H1 (cell line): ENCODE measurements at regions not wholly inside any gene's neighbourhood (a gene's known extent, or its start where the extent isn't known, plus 50 kb on each side); places are given as distances from the start of the nearest gene placed in this dataset.
"Not testable (repeated sequence)": the region's sequence is repeated elsewhere in the genome, so short reads cannot be mapped to it uniquely, and the experiment has no call there.

Source experiments
- CBX5 ChIP-seq: fragments of 300-800, 300-1000 bp; sonication (generic); IDR thresholded peaks from 2 replicates; pipeline ENCODE4 v1.7.1; 2016; ENCODE audit warnings: antibody characterized with exemption, low read length, low read depth
- CTCF ChIP-seq, 3 experiments: IDR thresholded peaks; 1 replicate in 2 of 3; 2 replicates in 1 of 3; pipeline versions ENCODE4 v1.5.1 to v1.6.1; 2011; ENCODE audit warnings: low read length in 3 of 3, mild to moderate bottlenecking in 3 of 3, inconsistent platforms in 2 of 3, low read depth in 1 of 3, moderate library complexity in 1 of 3; ENCODE audit not compliant: insufficient read depth in 1 of 3; ENCODE audit errors: control extremely low read depth in 1 of 3
- EGR1 ChIP-seq: IDR thresholded peaks from 2 replicates; pipeline ENCODE4 v1.6.1; 2011; ENCODE audit warnings: low read depth, low read length, borderline replicate concordance
- EP300 ChIP-seq, 2 experiments: IDR thresholded peaks; 1 replicate in 1 of 2; 2 replicates in 1 of 2; pipeline ENCODE4 v1.6.1; 2011 to 2012; ENCODE audit warnings: low read depth in 2 of 2, low read length in 2 of 2, mild to moderate bottlenecking in 2 of 2, borderline replicate concordance in 1 of 2, inconsistent platforms in 1 of 2, moderate library complexity in 1 of 2
- EZH2 ChIP-seq: fragments of 200-600 bp; sonication (generic); IDR thresholded peaks from 2 replicates; pipeline ENCODE4 v1.7.1; 2012; ENCODE audit warnings: low read depth, mild to moderate bottlenecking, moderate library complexity, low read length, inconsistent platforms; ENCODE audit not compliant: severe bottlenecking
- HDAC2 ChIP-seq, 2 experiments: fragments of 300-600 bp in 1 of 2; sonication (generic) in 1 of 2; IDR thresholded peaks; 2 replicates each; pipeline ENCODE4 v1.6.1; 2011 to 2012; ENCODE audit warnings: low read depth in 2 of 2, low read length in 2 of 2, mild to moderate bottlenecking in 2 of 2, moderate library complexity in 2 of 2, borderline replicate concordance in 1 of 2, inconsistent platforms in 1 of 2
- POLR2A ChIP-seq, 2 experiments: IDR thresholded peaks; 1 replicate in 1 of 2; 2 replicates in 1 of 2; pipeline ENCODE4 v1.6.1; 2011; ENCODE audit warnings: low read depth in 2 of 2, low read length in 2 of 2, mild to moderate bottlenecking in 2 of 2; ENCODE audit errors: control extremely low read depth in 1 of 2
- POLR2AphosphoS5 ChIP-seq: IDR thresholded peaks from 2 replicates; pipeline ENCODE4 v1.6.1; 2011; ENCODE audit warnings: low read depth, low read length
- RAD21 ChIP-seq, 2 experiments: IDR thresholded peaks in 1 of 2; conservative IDR thresholded peaks in 1 of 2; 2 replicates each; pipeline ENCODE4 v1.6.1; 2011; ENCODE audit warnings: low read depth in 2 of 2, low read length in 2 of 2, improper control_type of control experiment in 1 of 2, inconsistent platforms in 1 of 2, mild to moderate bottlenecking in 1 of 2, moderate library complexity in 1 of 2
- TEAD4 ChIP-seq: IDR thresholded peaks from 2 replicates; pipeline ENCODE4 v1.6.1; 2012; ENCODE audit warnings: low read depth, low read length, inconsistent platforms, mixed read lengths
- USF2 ChIP-seq: IDR thresholded peaks from 2 replicates; pipeline ENCODE4 v1.6.1; 2011; ENCODE audit warnings: low read length, improper control_type of control experiment

GRCh38 chr6:88408355-88408754, 242.2 kb upstream of the CNR1 start:
- not testable (repeated sequence) for TF ChIP-seq CTCF (IDR thresholded peaks at IDR 0.05; ENCODE audit: control extremely low read depth in 1 of 3, insufficient read depth in 1 of 3, low read depth in 1 of 3, low read length in 3 of 3); EZH2; EP300 (IDR thresholded peaks at IDR 0.05; ENCODE audit: borderline replicate concordance in 1 of 2, low read depth in 2 of 2, low read length in 2 of 2); RAD21 (IDR thresholded peaks at IDR 0.05 in 1 of 2, conservative IDR thresholded peaks at IDR 0.05 in 1 of 2; ENCODE audit: low read depth in 2 of 2, low read length in 2 of 2); CBX5; HDAC2 (IDR thresholded peaks at IDR 0.05; ENCODE audit: borderline replicate concordance in 1 of 2, low read depth in 2 of 2, low read length in 2 of 2); TEAD4; POLR2AphosphoS5; EGR1; POLR2A (IDR thresholded peaks at IDR 0.05; ENCODE audit: control extremely low read depth in 1 of 2, low read depth in 2 of 2, low read length in 2 of 2); USF2
